D721Med (cell line): ENCODE measurements at regions not wholly inside any gene's neighbourhood (a gene's known extent, or its start where the extent isn't known, plus 50 kb on each side); places are given as distances from the start of the nearest gene placed in this dataset.

Source experiments
- DNase-seq: peaks from one replicate; pipeline ENCODE4 v3.0.0; 2011; ENCODE audit warnings: low spot score; ENCODE audit not compliant: insufficient read length
- FAIRE-seq: peaks from 2 replicates; lab custom pipeline; 2011; peaks lifted over from hg19 to GRCh38; lab: Jason Lieb, UNC
- CTCF ChIP-seq: IDR thresholded peaks from 2 replicates; pipeline ENCODE4 v1.5.1; 2012; ENCODE audit warnings: mild to moderate bottlenecking, control low read depth; ENCODE audit not compliant: insufficient read depth; ENCODE audit errors: missing control alignments

GRCh38 chr15:92705764-92706163, 50.2 kb upstream of the FAM174B start:
- no peak for FAIRE-seq
- no peak for TF ChIP-seq CTCF
- DNase-seq, result no peak

GRCh38 chr15:92706201-92706600, 50.6 kb upstream of the FAM174B start:
- FAIRE-seq (no peak), DNase-seq (no peak)
- TF ChIP-seq CTCF, result no peak

- FAIRE-seq (no peak), DNase-seq (no peak)
- TF ChIP-seq CTCF, result no peak
Measured at GRCh38 chr15:92707880-92708551, 52.4 kb upstream of the FAM174B start.

GRCh38 chr15:92708635-92709034, 53.1 kb upstream of the FAM174B start:
- no peak for DNase-seq
- TF ChIP-seq CTCF, result no peak
- no peak for FAIRE-seq

GRCh38 chr15:92709110-92709790, 53.7 kb upstream of the FAM174B start:
- TF ChIP-seq CTCF, result no peak
- FAIRE-seq, result no peak

GRCh38 chr15:92711457-92711831, 55.9 kb upstream of the FAM174B start:
- DNase-seq, result no peak
- no peak for FAIRE-seq
- no peak for TF ChIP-seq CTCF

More at GRCh38 chr15:92709110-92709790, 53.7 kb upstream of the FAM174B start:
- DNase-seq, result no peak

GRCh38 chr15:92714077-92714476, 58.5 kb upstream of the FAM174B start:
- no peak for TF ChIP-seq CTCF
- FAIRE-seq, result no peak
- DNase-seq, result no peak
